ENCODE measurements at regions not wholly inside any gene's neighbourhood (a gene's known extent, or its start where the extent isn't known, plus 50 kb on each side); places are given as distances from the start of the nearest gene placed in this dataset.

GRCh38 chr10:53749439-53749838 is 976.9 kb upstream of the MBL2 start:
- FAIRE-seq: no peak

- no peak for FAIRE-seq
Measured at GRCh38 chr10:53748319-53748718, 975.7 kb upstream of the MBL2 start.

- no peak for FAIRE-seq
Measured at GRCh38 chr10:53744746-53745145, 972.2 kb upstream of the MBL2 start.

DNA sequence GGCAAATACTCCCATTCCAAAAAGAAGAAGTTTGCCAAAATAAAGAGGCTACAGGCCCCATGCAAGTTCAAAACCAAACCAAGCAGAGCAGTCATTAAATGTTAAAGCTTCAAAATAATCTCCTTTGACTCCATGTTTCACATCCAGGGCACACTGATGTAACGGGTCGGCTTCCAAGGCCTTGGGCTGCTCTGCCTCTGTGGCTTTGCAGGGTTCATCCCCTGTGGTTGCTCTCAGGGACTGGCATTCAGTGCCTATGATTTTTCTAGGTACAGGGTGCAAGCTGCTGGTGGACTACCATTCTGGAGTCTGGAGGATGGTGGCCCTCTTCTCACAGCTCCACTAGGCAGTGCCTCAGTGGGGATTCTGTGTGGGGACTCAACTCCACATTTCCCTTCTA is 971.6 kb upstream of the MBL2 start:
- no peak for FAIRE-seq

DNA sequence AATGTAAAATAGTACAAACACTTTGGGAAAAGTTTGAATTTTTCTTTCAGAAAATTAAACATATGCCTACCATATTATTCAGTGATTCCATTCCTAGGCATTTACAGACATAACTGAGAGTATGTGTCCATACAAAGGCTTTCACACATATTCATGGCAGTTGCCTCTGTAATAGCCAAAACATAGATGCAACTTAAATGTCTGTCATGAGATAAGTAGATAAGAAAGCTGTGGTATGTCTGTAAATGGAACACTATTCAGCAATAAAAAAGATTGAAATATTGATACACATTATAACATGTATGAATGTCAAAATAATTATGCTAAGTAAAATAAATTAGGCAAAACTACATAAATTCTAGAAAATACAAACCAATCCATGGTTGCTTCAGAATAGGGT is 964.5 kb upstream of the MBL2 start:
- no peak for FAIRE-seq

- FAIRE-seq: no peak
Measured at GRCh38 chr10:53726921-53727320, 954.3 kb upstream of the MBL2 start.

DNA sequence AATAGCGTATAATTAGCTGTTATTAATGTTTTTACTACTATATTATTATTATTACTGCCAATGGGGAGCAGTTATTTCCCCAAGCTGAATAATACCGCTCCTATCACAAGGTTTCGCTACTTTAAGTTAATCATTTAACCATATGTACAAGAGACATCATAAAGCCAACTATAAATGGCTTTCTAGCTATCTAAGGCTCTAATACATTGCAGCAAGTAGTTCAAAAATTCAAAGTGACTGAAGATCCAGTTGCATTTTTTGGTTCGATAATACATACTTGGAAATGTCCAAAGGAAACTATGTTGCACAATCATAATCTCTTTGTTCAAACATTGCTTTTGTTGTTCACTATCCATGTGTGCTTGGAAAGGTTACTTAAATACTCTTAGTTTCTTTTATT is 952.0 kb upstream of the MBL2 start:
- no peak for FAIRE-seq

- FAIRE-seq: no peak
Measured at GRCh38 chr10:53719658-53720057, 947.1 kb upstream of the MBL2 start.

GRCh38 chr10:53716156-53716555 is 943.6 kb upstream of the MBL2 start:
- FAIRE-seq: no peak

GRCh38 chr10:53713431-53713830 is 940.8 kb upstream of the MBL2 start:
- FAIRE-seq: no peak

GRCh38 chr10:53702489-53702888 is 929.9 kb upstream of the MBL2 start:
- no peak for FAIRE-seq

DNA sequence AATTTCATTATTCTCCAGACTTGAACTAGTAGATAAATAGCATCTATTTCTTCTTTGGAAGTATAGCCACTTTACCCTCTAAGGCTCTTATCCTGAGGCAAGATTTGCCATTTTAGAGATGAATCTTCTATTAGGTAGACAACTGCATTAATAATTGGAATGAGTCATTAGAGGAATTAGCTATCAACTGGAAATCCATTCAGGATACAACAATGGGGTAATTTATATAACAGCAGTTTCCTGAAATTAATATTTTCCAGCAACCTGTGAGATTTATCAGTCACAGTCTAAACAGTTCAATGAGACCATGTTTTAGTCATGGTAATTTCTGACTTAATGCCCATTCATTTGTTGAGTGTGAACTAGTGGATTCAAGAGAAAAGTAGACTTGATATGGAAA is 928.6 kb upstream of the MBL2 start:
- no peak for FAIRE-seq

DNA sequence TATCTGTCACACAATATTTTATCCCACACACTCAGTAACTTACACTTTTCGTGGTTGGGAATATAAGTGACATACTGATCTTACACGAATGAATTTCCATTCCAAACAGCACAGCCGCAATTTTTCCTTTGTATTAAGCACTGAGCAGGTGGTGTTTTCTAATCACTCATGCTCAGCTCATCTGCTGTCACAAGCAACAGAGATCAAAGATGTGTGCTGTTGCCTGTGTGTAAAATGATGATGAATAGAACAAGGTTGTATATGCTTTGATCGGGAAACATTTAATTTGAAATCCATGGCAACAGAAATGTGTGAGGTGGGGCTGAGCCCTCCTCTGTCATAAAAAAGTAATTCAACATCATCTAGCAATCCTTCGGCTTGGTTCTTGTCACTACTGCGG is 927.7 kb upstream of the MBL2 start:
- FAIRE-seq: no peak

- FAIRE-seq: no peak
Measured at GRCh38 chr10:53699684-53700083, 927.1 kb upstream of the MBL2 start.

DNA sequence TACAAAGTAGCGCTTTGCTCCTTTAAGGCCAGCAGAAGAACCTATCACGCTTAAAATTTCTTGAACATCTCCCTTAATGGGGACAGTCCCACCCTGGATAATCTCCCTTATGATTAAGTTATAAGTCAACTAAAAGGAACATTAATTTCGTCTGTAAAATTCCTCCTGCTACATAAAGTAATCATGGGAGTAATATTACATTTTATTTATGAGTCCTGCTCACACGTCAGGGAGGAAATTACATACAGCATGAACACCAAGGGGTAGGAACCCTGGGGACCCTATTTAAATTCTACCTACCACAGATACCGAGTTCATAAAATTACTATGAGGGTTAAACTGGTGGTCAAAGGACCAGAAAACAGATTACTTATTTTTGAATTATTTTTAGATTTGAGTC is 926.6 kb upstream of the MBL2 start:
- FAIRE-seq: no peak

- FAIRE-seq: no peak
Measured at GRCh38 chr10:53697038-53697437, 924.5 kb upstream of the MBL2 start.

GRCh38 chr10:53690524-53691240 is 918.1 kb upstream of the MBL2 start:
- FAIRE-seq: no peak

- no peak for FAIRE-seq
Measured at GRCh38 chr10:53687800-53688199, 915.2 kb upstream of the MBL2 start.

DNA sequence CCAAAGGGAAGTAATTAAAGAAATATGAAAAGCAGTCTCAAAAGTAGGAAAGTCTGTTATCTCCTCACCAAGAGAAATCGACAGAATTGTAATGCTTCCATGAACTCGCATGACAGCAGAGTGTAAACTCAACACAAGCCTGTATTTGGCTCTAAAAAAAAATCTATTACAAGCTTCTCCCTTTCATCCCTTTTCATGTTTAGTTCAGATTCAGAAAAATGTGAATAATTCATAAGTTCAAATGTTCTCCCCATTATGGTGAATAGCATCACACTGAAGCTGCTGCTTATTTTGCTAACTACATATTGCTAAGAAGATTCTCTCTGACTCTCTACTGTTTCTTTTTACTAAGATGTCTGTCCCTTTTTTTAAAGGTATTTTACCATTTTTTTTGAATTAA is 910.3 kb upstream of the MBL2 start:
- FAIRE-seq: no peak

- no peak for FAIRE-seq
Measured at GRCh38 chr10:53682458-53682857, 909.9 kb upstream of the MBL2 start.

DNA sequence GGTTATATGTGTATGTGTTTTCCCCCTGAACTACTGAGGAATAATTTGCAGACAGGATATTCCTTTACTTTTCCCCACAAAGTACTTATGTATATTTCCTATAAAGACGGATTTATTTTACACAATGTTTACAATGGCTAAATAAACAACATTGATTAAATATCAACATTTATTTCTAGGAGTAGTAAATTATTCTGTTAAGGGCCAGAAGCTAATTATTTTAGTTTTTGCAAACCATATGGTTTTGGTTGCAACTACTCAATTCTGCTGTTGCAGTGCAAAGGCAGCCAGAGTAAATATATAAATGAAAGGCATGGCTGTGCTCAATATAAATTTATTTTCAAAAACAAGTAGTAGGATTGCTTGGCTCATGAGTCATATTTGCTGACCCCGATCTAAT is 907.1 kb upstream of the MBL2 start:
- FAIRE-seq: no peak

DNA sequence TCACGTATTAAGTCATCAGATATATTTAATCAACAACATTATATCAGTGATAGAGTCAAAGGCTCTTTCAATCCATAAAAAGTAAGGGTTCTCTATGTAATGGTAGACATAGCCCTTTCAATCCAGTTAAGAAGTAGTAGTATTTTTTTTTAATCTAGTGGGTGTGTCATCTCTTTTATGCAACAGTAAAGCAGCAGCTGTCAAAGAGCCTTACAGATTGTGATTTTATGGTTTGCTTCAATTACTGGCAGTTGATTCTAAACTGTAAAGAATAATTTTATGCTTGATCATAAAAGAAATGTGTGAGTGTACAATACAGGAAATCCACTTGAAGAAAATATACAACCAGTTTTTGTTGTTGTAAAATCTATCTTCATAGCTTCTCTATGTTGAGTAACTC is 902.6 kb upstream of the MBL2 start:
- no peak for FAIRE-seq

- FAIRE-seq: no peak
Measured at GRCh38 chr10:53667063-53667462, 894.5 kb upstream of the MBL2 start.

DNA sequence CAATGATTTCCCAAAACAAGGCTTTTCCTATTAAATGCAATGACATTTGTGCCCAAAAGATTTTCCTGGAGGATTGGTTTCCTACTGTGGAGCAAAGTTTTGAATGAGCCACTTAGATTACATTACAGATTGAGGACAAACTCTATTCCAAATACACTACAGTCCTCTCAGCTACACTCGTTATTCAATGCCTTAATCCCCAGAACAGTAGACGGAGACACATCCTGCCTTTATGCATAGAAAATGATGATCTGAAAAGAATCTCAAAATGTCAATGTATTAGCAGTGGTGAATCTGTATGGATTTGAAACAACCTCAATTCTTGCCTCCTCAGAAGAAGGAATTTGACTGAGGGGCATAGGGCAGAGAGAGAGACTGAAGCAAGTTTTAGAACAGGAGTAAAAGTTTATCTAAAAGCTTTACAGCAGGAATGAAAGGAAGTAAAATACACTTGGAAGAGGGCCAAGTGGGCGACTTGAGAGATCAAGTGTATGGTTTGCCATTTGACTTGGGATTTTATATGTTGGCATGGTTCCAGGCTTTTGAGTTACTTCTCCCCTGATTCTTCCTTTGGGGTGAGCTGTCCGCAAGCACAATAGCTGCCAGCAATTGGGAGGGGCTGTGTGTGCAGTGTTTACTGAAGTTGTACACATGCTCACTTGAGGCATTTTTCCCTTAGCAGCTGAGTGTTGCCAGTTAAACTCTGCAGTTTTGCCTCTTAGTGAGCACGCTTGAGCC is 891.9 kb upstream of the MBL2 start:
- no peak for FAIRE-seq

DNA sequence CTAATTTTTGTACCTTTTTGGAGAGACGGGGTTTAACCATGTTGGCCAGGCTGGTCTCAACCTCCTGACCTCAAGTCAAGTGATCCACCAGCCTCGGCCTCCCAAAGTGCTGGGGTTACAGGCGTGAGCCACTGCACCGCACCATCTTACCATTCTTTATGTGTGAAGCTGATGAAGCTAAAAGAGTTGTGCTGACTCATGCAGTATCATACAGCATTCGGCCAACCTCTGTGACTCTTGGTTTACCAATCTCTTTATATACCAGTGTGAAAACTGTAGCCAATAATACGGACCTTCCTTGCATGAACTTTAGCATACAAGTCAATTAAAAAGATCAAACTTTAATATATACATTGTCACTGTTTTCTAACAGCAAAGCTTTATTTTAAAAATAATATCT is 878.2 kb upstream of the MBL2 start:
- FAIRE-seq: no peak

Measured in A204.1 (cell line).